ENCODE measurements at regions not wholly inside any gene's neighbourhood (a gene's known extent, or its start where the extent isn't known, plus 50 kb on each side); places are given as distances from the start of the nearest gene placed in this dataset.
A peak's percentile ranks its signal among the peaks of the same experiment; 100 is the strongest.

DNA sequence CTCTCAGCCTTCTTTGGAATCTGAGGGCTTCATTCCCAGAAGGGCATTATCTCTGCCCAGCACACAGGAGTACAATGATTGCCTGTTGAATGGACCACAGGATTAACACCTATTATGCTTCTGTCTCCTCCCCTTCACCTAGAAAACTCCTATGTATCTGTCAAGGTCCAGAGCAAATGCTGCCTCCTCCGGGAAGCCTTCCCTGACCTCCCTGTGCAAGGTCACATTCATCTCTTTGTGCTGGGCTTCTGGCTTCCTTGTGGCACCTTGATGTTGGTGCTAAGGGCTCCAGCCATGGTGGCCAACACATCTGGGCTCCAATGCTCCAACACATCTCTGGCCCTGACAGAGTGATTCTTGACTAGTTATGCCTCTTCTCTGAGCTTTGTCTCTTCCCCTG is 49.9 kb upstream of the ATP2B2 start:
- Histone ChIP-seq H3K27ac (no peak overlapping the region), H3K27me3 (ENCODE audit: insufficient read depth in 3 of 3, low read length in 2 of 3) (no peaks in the 10 kb centered on the region), H3K36me3 (ENCODE audit: insufficient read depth in 1 of 2, low read depth in 1 of 2) (no peaks in the 10 kb centered on the region), H3K4me1 (peaks cover 70% of the 10 kb centered on the region), H3K4me3 (no peak overlapping the region), H3K9me3 (no peaks in the 10 kb centered on the region)
- 85 to 90% (median 88%) methylated on average over 1 of the region's 1 CpG for WGBS, 3 donors
- intact Hi-C loops (cut with DNase I) = no loop called here
- TF ChIP-seq, protein P1, sequence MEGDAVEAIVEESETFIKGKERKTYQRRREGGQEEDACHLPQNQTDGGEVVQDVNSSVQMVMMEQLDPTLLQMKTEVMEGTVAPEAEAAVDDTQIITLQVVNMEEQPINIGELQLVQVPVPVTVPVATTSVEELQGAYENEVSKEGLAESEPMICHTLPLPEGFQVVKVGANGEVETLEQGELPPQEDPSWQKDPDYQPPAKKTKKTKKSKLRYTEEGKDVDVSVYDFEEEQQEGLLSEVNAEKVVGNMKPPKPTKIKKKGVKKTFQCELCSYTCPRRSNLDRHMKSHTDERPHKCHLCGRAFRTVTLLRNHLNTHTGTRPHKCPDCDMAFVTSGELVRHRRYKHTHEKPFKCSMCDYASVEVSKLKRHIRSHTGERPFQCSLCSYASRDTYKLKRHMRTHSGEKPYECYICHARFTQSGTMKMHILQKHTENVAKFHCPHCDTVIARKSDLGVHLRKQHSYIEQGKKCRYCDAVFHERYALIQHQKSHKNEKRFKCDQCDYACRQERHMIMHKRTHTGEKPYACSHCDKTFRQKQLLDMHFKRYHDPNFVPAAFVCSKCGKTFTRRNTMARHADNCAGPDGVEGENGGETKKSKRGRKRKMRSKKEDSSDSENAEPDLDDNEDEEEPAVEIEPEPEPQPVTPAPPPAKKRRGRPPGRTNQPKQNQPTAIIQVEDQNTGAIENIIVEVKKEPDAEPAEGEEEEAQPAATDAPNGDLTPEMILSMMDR (IDR thresholded peaks at IDR 0.05) = no peak
- DNase-seq = no peak
- no peak for ATAC-seq

- DNase-seq = no peak
- WGBS, 3 donors = 51 to 61% (median 57%) methylated on average over 7 of the region's 7 CpGs
- no peaks in the 10 kb centered on the region for H3K27me3 ChIP-seq (ENCODE audit: insufficient read depth in 3 of 3, low read length in 2 of 3)
- H3K4me1 ChIP-seq = peaks cover 61% of the 10 kb centered on the region
- H3K27ac ChIP-seq = no peak overlapping the region
- no peak overlapping the region for H3K4me3 ChIP-seq
- intact Hi-C loops (cut with DNase I) = no loop called here
- ATAC-seq = no peak
- H3K36me3 ChIP-seq (ENCODE audit: insufficient read depth in 1 of 2, low read depth in 1 of 2) = no peaks in the 10 kb centered on the region
- no peaks in the 10 kb centered on the region for H3K9me3 ChIP-seq
- TF ChIP-seq, protein P1 (IDR thresholded peaks at IDR 0.05) = no peak
Measured at GRCh38 chr3:10556312-10556711, 50.9 kb upstream of the ATP2B2 start.

- ATAC-seq = no peak
- Histone ChIP-seq H3K27me3 (ENCODE audit: insufficient read depth in 3 of 3, low read length in 2 of 3) (no peaks in the 10 kb centered on the region), H3K4me1 (peaks cover 52% of the 10 kb centered on the region), H3K4me3 (no peak overlapping the region), H3K9me3 (no peaks in the 10 kb centered on the region), H3K27ac (peak overlapping the region; percentile 80), H3K36me3 (ENCODE audit: insufficient read depth in 1 of 2, low read depth in 1 of 2) (no peaks in the 10 kb centered on the region)
- no peak for DNase-seq
- TF ChIP-seq, protein P1 (IDR thresholded peaks at IDR 0.05) = no peak
- intact Hi-C loops (cut with DNase I) = no loop called here
- WGBS, 3 donors = 73 to 77% (median 77%) methylated on average over 7 of the region's 7 CpGs
Measured at GRCh38 chr3:10557250-10557649, 51.9 kb upstream of the ATP2B2 start.

- DNase-seq = no peak
- H3K9me3 ChIP-seq = no peaks in the 10 kb centered on the region
- H3K27ac ChIP-seq = peak overlapping the region; percentile 80
- intact Hi-C loops (cut with DNase I) = no loop called here
- H3K36me3 ChIP-seq (ENCODE audit: insufficient read depth in 1 of 2, low read depth in 1 of 2) = no peaks in the 10 kb centered on the region
- no peaks in the 10 kb centered on the region for H3K27me3 ChIP-seq (ENCODE audit: insufficient read depth in 3 of 3, low read length in 2 of 3)
- ATAC-seq = peak; percentile 77 to 89 (median 84)
- 57 to 78% (median 60%) methylated on average over 5 of the region's 5 CpGs for WGBS, 3 donors
- H3K4me1 ChIP-seq = peaks cover 45% of the 10 kb centered on the region
- TF ChIP-seq, protein P1 (IDR thresholded peaks at IDR 0.05) = no peak
- H3K4me3 ChIP-seq = no peak overlapping the region
Measured at GRCh38 chr3:10557781-10558373, 52.5 kb upstream of the ATP2B2 start.

DNA sequence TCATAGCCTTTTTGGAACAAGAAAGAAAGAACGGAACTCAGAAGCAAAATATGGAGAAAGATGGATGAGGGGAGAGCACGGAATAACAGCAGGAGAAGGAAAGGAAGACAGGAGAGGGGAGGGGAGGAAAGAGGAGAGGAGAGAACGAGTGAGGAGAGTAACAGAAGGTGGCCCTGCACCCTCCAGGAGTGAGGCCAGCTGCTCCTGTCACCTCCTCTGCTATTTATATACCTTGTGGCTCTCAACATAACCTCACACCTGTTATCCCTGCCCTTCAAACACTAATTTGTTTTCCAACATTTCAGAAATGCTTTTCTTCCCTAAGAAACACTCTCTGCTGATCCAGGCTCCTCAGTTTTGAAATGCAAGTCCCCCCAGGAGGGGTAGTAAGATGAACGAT is 53.4 kb upstream of the ATP2B2 start:
- peak; percentile 84 to 95 (median 92) for ATAC-seq
- Histone ChIP-seq H3K4me1 (peaks cover 40% of the 10 kb centered on the region), H3K4me3 (no peak overlapping the region), H3K9me3 (no peaks in the 10 kb centered on the region), H3K27me3 (ENCODE audit: insufficient read depth in 3 of 3, low read length in 2 of 3) (no peaks in the 10 kb centered on the region), H3K27ac (peak overlapping the region; percentile 80), H3K36me3 (ENCODE audit: insufficient read depth in 1 of 2, low read depth in 1 of 2) (no peaks in the 10 kb centered on the region)
- TF ChIP-seq, protein P1 (IDR thresholded peaks at IDR 0.05) = no peak
- WGBS, 3 donors = 9 to 20% (median 13%) methylated on average over 4 of the region's 4 CpGs
- intact Hi-C loops (cut with DNase I) = no loop called here
- DNase-seq = no peak
